ENCODE measurements at regions not wholly inside any gene's neighbourhood (a gene's known extent, or its start where the extent isn't known, plus 50 kb on each side); places are given as distances from the start of the nearest gene placed in this dataset.

- no peak overlapping the region for H3K4me3 ChIP-seq (ENCODE audit: insufficient read depth, low read length)
- DNase-seq (ENCODE audit: insufficient read length, low spot score, missing footprints) = no peak
- H4K20me1 ChIP-seq (ENCODE audit: insufficient read depth, low read length) = no peaks in the 10 kb centered on the region
- no peaks in the 10 kb centered on the region for H3K79me2 ChIP-seq (ENCODE audit: insufficient read depth, low read length)
- TF ChIP-seq CTCF (IDR thresholded peaks at IDR 0.05; ENCODE audit: extremely low read depth, low read depth, low read length) = no peak
- no peaks in the 10 kb centered on the region for H3K36me3 ChIP-seq (ENCODE audit: insufficient read depth, low read length)
- H3K27ac ChIP-seq (ENCODE audit: low read depth, low read length) = no peak overlapping the region
- H3K9me3 ChIP-seq (ENCODE audit: low read depth, low read length) = peaks cover 7% of the 10 kb centered on the region
- no peak overlapping the region for H3K4me2 ChIP-seq (ENCODE audit: insufficient read depth, low read length)
- H2AFZ ChIP-seq (ENCODE audit: low read length) = no peak overlapping the region
- H3K4me1 ChIP-seq (ENCODE audit: insufficient read depth, low read length) = no peaks in the 10 kb centered on the region
- H3K27me3 ChIP-seq (ENCODE audit: insufficient read depth, low read length) = no peaks in the 10 kb centered on the region
Measured at GRCh38 chr5:148002451-148002850, 61.3 kb upstream of the SPINK5 start.

GRCh38 chr5:148000036-148000435 lies 63.7 kb upstream of the SPINK5 start:
- H3K36me3 ChIP-seq (ENCODE audit: insufficient read depth, low read length) = no peaks in the 10 kb centered on the region
- H3K27me3 ChIP-seq (ENCODE audit: insufficient read depth, low read length) = no peaks in the 10 kb centered on the region
- H3K9me3 ChIP-seq (ENCODE audit: low read depth, low read length) = peaks cover 7% of the 10 kb centered on the region
- H4K20me1 ChIP-seq (ENCODE audit: insufficient read depth, low read length) = no peaks in the 10 kb centered on the region
- no peak for DNase-seq (ENCODE audit: insufficient read length, low spot score, missing footprints)
- no peak for TF ChIP-seq CTCF (IDR thresholded peaks at IDR 0.05; ENCODE audit: extremely low read depth, low read depth, low read length)
- no peak overlapping the region for H3K27ac ChIP-seq (ENCODE audit: low read depth, low read length)
- no peak overlapping the region for H3K4me2 ChIP-seq (ENCODE audit: insufficient read depth, low read length)
- no peak overlapping the region for H2AFZ ChIP-seq (ENCODE audit: low read length)
- no peaks in the 10 kb centered on the region for H3K4me1 ChIP-seq (ENCODE audit: insufficient read depth, low read length)
- no peaks in the 10 kb centered on the region for H3K79me2 ChIP-seq (ENCODE audit: insufficient read depth, low read length)
- no peak overlapping the region for H3K4me3 ChIP-seq (ENCODE audit: insufficient read depth, low read length)

- H3K79me2 ChIP-seq (ENCODE audit: insufficient read depth, low read length) = no peaks in the 10 kb centered on the region
- H4K20me1 ChIP-seq (ENCODE audit: insufficient read depth, low read length) = no peaks in the 10 kb centered on the region
- no peaks in the 10 kb centered on the region for H3K4me1 ChIP-seq (ENCODE audit: insufficient read depth, low read length)
- no peak overlapping the region for H2AFZ ChIP-seq (ENCODE audit: low read length)
- no peaks in the 10 kb centered on the region for H3K27me3 ChIP-seq (ENCODE audit: insufficient read depth, low read length)
- H3K4me3 ChIP-seq (ENCODE audit: insufficient read depth, low read length) = no peak overlapping the region
- peaks cover 7% of the 10 kb centered on the region for H3K9me3 ChIP-seq (ENCODE audit: low read depth, low read length)
- H3K4me2 ChIP-seq (ENCODE audit: insufficient read depth, low read length) = no peak overlapping the region
- H3K27ac ChIP-seq (ENCODE audit: low read depth, low read length) = no peak overlapping the region
- no peak for TF ChIP-seq CTCF (IDR thresholded peaks at IDR 0.05; ENCODE audit: extremely low read depth, low read depth, low read length)
- H3K36me3 ChIP-seq (ENCODE audit: insufficient read depth, low read length) = no peaks in the 10 kb centered on the region
- DNase-seq (ENCODE audit: insufficient read length, low spot score, missing footprints) = no peak
Measured at GRCh38 chr5:147998704-147999103, 65.1 kb upstream of the SPINK5 start.

- Histone ChIP-seq H3K27me3 (ENCODE audit: insufficient read depth, low read length) (no peaks in the 10 kb centered on the region), H3K9me3 (ENCODE audit: low read depth, low read length) (peaks cover 7% of the 10 kb centered on the region), H3K36me3 (ENCODE audit: insufficient read depth, low read length) (no peaks in the 10 kb centered on the region), H3K79me2 (ENCODE audit: insufficient read depth, low read length) (no peaks in the 10 kb centered on the region), H3K4me1 (ENCODE audit: insufficient read depth, low read length) (no peaks in the 10 kb centered on the region), H2AFZ (ENCODE audit: low read length) (no peak overlapping the region), H3K4me2 (ENCODE audit: insufficient read depth, low read length) (no peak overlapping the region), H4K20me1 (ENCODE audit: insufficient read depth, low read length) (no peaks in the 10 kb centered on the region), H3K27ac (ENCODE audit: low read depth, low read length) (no peak overlapping the region), H3K4me3 (ENCODE audit: insufficient read depth, low read length) (no peak overlapping the region)
- DNase-seq (ENCODE audit: insufficient read length, low spot score, missing footprints) = no peak
- TF ChIP-seq CTCF (IDR thresholded peaks at IDR 0.05; ENCODE audit: extremely low read depth, low read depth, low read length) = no peak
Measured at GRCh38 chr5:147997486-147997885, 66.3 kb upstream of the SPINK5 start.

Data from osteoblast (primary cell).